Activated T-helper 1 cell treated with anti-CD3 and anti-CD28 coated beads, Interleukin-2, amount 50 U/mL, for 16 hours (primary cell): ENCODE measurements at regions not wholly inside any gene's neighbourhood (a gene's known extent, or its start where the extent isn't known, plus 50 kb on each side); places are given as distances from the start of the nearest gene placed in this dataset.

Source experiments
- DNase-seq, 2 donors: peaks; one replicate each; pipeline ENCODE4 v3.0.0-alpha.2; 2020; ENCODE audit warnings: low read depth in 1 of 2, low spot score in 1 of 2

DNA sequence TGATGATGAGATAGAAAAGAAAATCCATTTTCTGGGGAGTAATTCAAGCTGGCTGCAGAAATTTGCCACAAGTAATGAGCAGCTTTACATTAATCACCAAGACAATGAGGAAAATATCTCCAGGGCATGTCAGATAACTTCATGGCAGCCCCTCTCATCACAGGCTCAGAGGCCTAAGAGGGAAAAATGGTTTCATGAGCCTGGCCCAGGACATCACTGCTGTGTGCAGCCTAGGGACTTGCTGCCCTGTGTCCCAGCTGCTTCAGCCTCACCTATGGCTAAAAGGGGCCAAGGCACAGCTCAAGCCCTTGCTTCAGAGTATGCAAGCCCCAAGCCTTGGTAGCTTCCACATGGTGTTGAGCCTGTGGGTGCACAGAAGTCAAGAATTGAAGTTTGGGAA is 161.7 kb downstream of the OPA1 start:
- no peak for DNase-seq

DNA sequence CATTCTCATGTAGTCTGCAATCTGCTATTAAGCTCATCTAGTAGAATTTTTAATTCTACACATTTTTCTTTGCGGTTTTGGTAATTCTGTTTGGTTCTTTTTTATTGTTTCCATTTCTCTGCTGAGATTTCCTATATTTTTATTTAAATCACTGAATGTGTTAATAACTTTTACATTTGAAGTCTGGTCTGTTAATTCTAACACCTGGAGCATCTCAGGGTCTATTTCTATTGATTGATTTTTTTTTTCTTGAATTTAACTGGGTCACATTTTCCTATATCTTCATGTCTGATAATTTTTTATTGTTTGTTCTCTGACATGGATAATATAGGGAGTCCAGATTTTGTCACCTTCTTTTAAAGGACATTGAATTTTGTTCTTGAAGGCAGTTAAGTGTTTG is 163.5 kb downstream of the OPA1 start:
- DNase-seq = no peak

DNA sequence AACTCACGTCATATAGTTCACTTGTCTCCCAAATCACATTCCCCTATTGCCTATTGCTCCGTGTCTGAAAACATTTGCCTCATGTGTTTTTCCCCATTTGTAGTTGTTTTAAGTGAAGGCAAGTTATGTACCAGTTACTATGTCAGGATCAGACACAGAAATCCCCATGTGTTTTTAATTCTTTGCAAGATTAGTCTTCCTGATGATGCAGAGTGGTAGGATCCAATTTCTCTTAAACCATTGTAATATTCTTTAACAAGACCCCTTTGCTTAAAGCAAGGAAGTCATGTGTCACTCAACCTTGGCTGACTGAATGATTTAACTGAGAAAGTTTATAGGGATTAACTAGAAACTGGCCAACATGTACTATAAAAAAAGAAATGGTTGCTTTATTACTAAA is 164.4 kb downstream of the OPA1 start:
- DNase-seq = no peak

DNA sequence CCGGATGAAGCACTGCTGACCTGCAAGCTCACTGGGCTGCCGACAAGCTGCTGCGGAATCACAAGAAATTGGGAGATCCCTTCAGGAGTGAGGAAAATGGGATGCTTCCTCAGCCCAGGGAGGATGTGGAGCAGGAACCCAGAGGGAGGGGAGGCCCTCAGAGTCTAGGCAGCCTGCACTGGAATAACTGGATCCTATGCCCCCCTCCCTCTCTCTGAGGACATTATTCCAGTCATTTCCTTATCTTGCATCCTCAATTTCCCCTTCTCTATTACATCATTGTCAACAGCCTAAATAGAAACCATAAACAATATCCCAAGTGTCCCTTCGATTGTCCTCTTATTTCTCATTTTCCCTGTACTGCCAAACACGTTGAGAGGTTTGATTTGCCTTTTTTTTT is 169.0 kb downstream of the OPA1 start:
- DNase-seq = no peak

DNA sequence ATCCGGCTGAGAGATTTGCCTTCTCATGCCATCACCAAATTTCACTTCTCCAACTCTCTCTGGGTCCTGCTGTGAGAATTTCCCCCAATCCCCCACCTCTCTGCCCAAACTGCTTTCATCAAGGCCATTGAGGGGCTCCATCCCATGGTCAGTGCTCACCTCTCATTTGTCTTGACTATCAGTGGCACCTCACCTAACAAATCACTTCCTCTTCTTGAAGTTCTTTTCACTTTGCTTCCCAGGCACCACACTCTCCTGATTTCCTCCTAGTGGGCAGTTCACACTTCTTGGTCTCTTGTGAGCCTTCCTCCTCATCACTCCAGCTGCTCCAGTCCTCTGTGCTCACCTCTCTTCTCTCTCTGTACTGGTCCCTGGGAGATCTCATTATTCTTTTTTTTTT is 169.6 kb downstream of the OPA1 start:
- no peak for DNase-seq

DNA sequence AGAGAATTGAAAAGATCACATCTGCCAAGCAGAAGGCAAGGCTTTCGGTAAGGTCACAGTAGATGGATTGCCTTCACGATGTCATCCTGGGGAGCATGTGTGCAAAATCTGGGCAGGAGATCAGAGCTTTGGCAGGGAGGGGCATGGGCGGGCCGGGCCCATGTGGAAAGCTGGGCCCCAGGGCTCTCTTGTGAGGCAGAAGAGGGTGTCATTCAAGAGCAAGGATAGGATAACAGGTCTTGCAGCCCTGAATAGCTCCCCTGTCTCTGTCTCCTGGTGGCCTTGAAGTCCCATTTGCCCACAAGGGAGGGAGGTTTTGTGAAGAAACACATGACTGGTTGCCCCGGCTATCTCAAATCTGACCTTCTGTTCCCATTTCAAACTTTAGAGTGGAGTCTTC is 172.0 kb downstream of the OPA1 start:
- no peak for DNase-seq

DNA sequence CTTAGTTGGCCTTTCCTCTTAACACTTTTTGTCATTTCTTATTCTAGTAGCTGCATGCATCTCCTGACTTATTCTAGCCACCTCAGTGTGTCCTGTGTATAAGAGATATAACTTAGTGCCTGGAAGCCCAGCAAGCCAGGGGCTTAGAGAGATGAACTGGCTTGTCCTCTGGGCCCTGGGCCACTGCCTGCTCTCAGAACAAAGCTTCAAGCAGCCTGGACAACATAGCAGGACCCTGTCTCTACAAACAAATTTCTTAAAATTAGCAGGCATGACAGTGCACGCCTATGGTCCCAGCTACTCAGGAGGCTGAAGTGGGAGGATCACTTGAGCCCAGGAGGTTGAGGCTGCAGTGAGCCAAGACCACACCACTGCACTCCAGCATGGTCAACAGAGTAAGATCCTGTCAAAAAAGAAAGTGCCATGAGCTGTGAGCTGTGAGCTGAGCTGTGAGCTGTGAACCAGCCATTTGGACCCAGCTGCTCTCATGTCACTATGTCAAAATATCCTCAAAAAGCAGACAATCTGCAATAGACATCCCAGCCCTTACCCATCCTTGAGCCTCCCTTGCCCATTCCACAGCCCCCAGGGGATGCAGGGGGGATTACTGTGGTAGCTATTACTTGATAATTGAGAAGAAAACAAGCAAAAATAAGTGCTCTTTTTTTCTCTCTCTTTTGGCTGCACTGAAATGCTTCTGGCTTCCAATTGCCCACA is 174.5 kb downstream of the OPA1 start:
- no peak for DNase-seq

DNA sequence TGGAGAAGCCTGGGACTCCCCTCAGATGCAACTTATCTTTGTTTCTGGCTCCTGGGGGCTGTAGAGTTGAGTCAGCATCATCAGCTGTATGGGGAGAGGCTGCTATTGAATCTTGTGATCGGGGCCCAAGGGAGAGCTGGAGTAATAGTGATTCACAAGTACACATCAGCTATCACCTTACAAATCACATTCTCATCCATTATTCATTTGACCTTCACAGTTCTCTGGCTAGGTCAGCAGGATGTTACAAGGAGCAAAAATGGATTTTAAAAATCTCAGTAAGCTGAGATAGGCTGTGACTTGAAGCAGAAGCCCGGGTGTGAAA is 175.0 kb downstream of the OPA1 start:
- DNase-seq = no peak

DNA sequence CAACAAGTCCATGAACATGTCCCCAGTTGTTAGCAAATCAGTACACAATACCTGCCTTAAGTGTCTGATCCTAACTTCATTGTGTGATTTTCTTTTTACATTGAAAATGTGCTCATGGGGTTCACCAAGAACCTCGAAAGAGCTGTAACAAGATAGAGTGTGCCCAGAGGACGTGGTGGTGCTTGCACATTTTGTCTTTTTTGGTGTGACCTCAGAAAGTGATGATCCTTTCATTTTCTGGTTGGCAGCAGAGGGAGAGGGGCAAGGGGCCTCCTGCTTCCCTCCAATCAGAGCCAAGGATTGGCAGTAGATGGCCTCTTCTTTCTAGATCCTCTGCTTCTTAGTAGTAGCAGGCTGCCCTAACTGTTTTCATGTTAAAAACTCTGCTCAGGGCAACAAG is 176.4 kb downstream of the OPA1 start:
- DNase-seq = no peak

DNA sequence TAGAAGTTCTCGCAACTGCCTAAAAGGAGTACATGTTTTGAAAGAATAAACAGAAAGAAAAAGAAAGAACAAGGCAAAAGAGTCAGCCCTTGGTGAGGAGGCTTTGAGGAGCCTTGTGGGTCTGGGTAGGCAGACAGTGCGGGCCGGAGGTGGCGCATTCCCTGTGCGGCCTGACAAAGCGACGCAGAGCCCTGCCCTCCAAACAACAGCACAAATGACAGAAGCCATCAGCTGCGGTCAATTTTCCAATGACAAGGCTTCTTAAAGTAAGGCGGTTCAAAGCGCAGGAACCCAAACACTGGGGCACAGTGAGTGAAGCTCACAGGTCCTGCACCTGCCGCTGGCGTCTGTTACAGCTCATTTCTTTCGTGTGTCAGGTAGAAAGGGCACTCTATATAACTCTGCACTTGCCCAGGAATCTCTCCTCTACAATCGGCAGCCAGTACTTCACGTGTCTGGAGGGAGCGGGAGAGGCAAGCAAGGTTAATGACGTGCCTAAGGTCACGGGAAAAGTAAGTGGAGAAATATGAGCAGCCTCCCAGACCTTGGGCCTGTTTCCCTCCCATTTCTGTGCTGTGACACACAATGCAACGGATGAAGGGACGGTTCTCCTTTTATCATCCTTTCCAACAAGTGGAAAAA is 178.1 kb downstream of the OPA1 start:
- no peak for DNase-seq

DNA sequence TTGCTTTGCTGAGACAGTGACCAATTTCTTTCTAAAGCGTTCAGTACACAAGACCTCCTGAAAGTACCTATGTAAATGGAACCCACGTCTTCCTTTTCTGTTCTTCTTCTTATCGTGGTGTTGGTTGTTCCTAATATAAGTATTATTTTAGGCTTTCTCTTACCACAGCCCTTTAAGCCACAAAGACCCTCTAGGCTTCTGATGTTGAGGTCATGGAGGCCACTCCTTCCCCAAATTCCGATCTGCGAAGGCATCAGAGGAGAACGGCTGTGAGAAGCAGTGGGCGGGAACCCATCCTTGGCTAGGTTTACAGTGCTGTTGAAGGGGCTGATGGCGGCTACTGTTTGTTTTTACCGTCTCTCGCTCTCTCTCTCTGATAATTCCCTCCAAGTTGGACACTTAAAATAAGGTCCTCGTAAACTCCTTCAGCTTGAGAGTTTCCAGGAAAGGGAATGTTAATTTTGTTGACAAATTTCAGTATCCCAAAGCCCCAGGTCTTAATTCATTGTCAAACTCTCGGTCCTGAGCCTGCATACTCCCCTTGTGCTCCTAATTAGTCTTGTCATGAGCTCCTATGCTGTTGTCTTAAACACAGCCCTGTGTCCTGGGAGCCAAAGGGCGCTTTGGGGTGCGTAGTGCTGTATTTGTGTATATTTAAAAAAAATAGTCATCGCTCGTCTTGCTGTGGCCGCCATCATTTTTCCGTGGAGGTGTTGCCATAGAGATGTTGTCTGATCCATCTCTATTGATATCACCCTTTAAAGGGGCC is 178.8 kb downstream of the OPA1 start:
- no peak for DNase-seq

DNA sequence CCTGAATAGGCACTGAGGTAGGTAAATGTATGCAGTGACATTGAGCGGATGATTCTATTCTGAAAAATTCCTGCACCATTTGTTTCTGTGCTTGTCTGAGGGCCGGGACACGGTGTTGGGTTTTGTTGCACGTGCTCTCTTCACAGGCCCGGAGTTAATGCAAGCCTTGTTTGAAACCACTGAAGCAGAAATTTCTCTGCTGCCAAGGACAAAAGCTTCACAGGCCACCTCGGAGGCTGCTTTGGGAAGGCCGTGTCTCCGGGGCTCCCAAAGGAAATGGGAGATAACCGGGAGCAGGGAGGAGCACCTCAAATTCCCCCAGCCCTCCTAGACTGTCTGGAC is 179.4 kb downstream of the OPA1 start:
- DNase-seq = no peak

DNA sequence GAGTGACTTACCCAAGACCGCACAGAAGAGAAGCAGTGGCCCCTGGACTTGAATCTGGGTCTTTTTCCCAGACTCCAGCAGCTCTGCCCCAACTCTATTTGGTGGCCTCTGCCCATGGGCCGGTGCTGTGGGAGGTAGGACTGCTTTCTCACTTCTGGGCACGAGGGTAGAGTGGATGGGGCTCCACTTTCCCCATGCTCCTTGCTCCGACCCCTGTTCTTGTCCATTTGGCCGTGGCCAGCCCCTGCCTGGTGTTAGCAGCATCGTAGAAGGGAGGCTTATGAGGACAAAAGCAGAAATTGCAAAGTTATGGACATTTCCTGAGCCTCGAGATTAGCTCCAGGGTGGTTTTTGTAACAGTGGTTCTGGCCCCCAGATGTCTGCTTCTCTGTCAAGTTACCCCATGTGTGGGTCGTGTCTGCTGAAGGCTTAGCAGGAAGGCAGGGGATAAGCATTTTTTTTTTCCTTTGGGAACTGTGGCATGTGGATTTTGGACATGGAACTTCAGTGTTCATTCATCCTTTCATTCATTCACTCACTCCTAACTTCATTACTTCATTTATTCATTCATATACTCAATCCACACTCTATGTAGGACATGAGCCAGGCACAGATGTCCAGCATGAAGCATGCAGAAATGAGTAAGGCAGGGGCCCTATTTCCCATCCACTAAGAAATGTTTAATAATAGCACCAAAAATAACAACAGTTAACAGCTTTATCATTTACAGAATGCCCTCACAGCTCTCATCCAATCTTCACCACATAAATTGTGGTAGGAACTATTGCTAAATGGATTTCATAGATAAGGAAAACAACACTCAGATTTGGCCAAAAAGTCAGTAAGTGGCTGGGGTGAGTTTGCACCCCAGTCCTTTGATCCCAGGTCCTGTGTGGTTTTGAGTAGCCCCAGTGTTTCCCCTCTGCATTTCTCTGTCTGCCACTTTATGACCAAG is 180.5 kb downstream of the OPA1 start:
- DNase-seq = no peak

DNA sequence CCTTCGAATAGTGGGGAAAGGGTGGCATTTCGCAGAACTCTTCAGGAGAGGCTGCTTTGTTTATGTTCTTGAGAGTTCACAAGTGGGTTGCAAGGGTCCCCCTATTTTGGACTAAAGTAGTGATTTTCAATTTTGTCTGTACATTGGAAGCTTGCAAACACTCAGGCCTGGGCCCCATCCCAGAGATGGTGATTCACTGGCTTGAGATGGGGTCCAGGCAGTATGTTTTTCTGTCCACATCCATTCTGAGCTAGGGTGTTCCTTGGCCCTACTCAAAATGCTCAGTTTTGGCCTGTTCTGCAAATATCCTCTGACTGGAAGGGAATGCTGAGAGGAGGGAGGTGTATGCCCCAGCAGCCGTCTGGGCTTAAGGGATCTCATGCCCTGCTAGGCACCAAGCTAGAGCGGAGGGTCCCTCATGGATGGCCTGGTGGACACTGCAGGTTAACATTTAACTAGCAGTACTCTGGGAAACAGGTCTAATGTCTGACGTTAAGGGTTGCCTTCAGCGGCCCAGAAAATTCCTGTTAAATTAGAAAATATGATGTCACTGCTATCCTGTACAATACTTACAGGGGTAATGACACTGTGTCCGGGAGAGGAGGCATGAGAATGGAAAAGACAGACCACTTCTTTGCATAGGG is 181.4 kb downstream of the OPA1 start:
- no peak for DNase-seq

DNA sequence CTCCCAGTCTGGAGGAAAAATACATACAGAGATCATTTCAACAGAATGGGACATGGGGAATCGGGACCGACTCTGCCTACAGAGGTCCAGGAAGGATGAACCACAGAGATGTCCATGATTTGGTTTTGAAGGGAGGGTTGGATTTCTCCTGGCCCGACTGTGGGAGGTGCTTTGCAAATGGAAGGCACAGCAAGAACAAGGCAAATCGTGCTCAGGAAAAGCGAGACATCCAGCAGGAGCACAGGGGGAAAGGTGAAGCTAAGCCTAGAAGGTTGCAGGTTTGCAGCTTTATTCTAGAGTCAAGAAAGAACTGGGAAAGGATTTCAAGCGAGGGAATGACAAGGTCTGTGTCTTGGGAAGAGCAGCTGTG is 181.9 kb downstream of the OPA1 start:
- DNase-seq = no peak

DNA sequence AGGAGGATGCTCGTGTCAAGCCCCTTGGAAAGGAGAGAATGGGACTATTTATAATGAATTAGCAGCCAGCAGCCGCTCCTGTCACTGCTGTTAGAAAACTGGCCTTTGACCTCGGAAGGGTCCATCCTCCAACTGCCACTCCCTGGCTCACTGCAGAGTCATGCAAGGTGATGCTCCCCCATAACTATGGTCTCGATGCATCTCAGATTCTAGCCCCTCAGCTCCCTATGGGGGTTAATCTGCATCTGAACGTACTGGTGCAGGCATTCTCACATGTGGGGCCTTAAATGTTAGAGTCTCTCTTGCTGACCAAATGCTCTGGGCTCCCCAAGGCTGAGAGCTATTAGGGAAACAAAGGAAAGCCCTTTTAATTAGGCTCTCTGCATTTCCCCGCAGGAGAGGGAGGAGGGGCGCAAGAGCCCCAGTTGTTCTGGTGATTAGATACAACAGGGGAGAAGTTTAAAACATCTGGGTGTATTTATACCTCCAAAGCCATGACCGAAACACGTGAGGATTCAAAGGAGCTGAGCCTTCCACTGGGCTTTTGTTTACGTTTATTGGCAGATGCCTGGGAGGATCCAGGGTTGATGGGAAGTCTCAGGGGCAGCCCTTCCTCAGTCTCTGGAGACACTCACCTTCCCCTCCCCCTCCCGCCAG is 182.5 kb downstream of the OPA1 start:
- DNase-seq = no peak

DNA sequence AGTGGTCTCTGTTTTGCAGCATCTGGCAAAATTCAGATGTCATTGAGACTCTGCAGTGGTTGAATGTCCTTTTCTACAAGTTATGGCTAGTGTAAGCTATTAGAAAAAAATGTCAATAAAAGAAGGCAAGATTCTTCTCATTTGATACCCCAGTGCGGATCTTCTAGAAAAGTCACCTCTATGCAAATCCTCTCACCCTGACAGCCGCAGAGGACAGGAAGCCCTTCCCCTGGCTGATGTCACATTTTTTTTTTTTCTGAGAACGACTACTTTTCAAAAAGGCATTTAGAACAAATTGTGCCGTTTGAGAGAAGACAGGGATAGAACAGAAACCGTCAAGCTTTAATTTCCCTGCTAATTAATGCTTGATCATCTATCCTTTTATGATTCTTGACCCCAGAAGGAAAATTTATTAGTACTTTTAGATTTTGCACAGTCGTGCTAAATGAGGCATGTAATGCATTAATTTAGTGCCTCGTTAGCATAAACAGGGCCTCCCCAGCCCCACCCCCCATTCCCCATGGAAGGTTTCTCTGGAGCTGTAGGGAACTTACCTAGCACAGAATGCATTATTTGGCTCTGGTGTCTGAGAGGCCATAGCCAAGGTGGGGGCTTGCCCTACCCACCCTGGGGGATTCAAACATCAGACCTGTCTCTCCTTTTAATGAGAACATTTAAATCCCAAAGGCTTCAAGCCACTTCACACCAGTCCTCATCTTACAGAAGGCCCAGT is 183.8 kb downstream of the OPA1 start:
- no peak for DNase-seq

DNA sequence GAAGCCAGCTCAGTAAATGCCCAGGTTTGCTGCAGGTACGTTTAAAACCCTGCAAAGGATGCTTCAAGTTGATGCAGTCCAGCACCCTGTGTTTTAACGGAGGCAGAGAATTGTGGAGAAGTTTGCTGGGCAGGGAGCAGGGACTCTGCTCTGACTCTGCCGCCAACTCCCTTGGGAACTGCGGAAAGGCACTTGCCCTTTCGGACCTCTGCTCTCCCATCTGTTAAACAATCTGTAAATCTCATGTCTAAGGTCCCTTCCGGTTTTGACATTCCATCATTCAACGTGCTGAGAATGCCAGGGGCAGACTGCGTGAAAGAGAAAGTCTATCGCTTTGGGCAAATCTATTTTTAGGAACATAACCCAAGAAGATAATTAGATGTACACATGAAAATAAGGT is 184.5 kb downstream of the OPA1 start:
- DNase-seq = no peak

DNA sequence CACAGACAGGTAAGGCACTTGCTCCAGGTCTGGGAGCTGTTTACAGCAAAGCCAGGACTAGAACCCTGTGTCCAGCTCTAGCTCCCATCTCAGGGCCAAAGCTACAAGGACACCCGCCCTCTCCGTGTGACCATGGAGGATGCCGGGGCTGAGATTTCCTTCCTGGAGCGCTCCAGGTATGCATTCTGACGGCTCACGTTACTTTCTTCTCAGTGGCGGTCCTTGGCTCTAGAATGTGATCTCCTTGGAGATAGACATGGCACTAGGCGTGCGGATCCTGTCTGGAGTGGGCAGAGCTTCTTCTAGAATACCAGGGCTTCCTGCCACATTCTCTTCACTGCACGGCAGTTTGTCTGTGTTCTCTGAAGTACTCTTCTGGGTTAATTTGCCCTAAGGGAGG is 185.7 kb downstream of the OPA1 start:
- DNase-seq = no peak

DNA sequence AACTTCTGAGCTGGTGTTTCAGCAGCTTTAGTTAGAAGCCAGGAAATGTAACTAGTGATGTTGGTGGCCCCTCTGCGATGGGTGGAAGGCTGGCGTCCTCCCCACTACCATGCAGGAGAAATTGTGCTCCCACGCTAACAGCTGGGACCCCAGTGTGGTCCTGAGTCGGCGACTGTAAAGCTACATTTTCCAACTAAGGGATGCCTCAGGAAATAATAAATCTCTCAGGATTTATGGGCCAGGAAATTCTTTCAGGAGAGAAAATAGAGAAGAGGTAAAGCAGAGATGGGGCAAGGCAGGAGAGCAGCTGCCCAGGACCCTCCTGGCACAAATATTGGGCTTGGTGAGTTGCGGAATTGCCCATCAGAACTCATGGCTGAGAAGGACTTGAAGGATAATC is 186.9 kb downstream of the OPA1 start:
- no peak for DNase-seq
